GM12878 (cell line): ENCODE measurements at regions not wholly inside any gene's neighbourhood (a gene's known extent, or its start where the extent isn't known, plus 50 kb on each side); places are given as distances from the start of the nearest gene placed in this dataset.

Source experiments
- ATAC-seq: fragments of 200-7000 bp; cut with Tn5 transposase; 3 replicates; pipeline ENCODE4 v1.9.1; 2020; ENCODE audit warnings: mild to moderate bottlenecking, moderate library complexity
- BruUV-seq: library from RNA; stranded (reverse); fragments of 400-500 nt; replicated peaks from 2 replicates; lab custom pipeline; 2021; lab: Mats Ljungman, UMichigan
- CTCF ChIA-PET: fragments of 300-600 bp; sonication (Branson Sonifier 250); formaldehyde crosslinking; extraction: SDS; loops from one replicate; lab custom pipeline; 2021; ENCODE audit warnings: inconsistent platforms; lab: Yijun Ruan, JAX
- POLR2A ChIA-PET: fragments of 350-600 bp; formaldehyde crosslinking; extraction: SDS; loops from one replicate; lab custom pipeline; 2021; ENCODE audit warnings: inconsistent platforms; lab: Charles Lee
- RAD21 ChIA-PET: fragments of 300-600 bp; sonication (Branson Sonifier 250); formaldehyde crosslinking; loops from one replicate; lab custom pipeline; 2023; ENCODE audit warnings: antibody characterized with exemption; ENCODE audit not compliant: unreplicated experiment; lab: Charles Lee
- SMC1A ChIA-PET: fragments of 300-600 bp; sonication (Branson Sonifier 250); formaldehyde crosslinking; loops from one replicate; lab custom pipeline; 2023; ENCODE audit not compliant: unreplicated experiment, uncharacterized antibody; lab: Charles Lee
- DNase-seq: peaks from one replicate; pipeline ENCODE4 v3.0.0-alpha.2; 2011; ENCODE audit warnings: low read depth, low spot score
- FAIRE-seq: peaks from 3 replicates; lab custom pipeline; 2011; peaks lifted over from hg19 to GRCh38; lab: Jason Lieb, UNC
- H2AFZ ChIP-seq: 2 replicates; pipeline ENCODE4 v1.6.0; 2011; ENCODE audit warnings: low read depth, low read length, control low read depth; ENCODE audit not compliant: control insufficient read depth
- H3K27ac ChIP-seq: 2 replicates; pipeline ENCODE4 v1.5.1; 2011; ENCODE audit warnings: control low read depth; ENCODE audit not compliant: control insufficient read depth, insufficient read depth
- H3K27me3 ChIP-seq, 2 experiments: replicated peaks in 1 of 2; 2 replicates each; pipeline versions ENCODE4 v1.6.0 to v1.6.1; 2011; ENCODE audit warnings: low read length in 1 of 2; ENCODE audit not compliant: control insufficient read depth in 2 of 2, insufficient read depth in 2 of 2
- H3K36me3 ChIP-seq, 2 experiments: 2 replicates each; pipeline ENCODE4 v1.5.1; 2011; ENCODE audit warnings: low read length in 1 of 2; ENCODE audit not compliant: control insufficient read depth in 2 of 2, insufficient read depth in 2 of 2
- H3K4me1 ChIP-seq: 2 replicates; pipeline ENCODE4 v1.6.1; 2011; ENCODE audit warnings: mild to moderate bottlenecking, low read length, moderate library complexity, mixed read lengths; ENCODE audit not compliant: control insufficient read depth, insufficient read depth
- H3K4me2 ChIP-seq: 2 replicates; pipeline ENCODE4 v1.6.0; 2011; ENCODE audit warnings: control low read depth; ENCODE audit not compliant: control insufficient read depth, insufficient read depth
- H3K4me3 ChIP-seq: fragments of 200-600 bp; sonication (generic); 2 replicates; pipeline ENCODE4 v1.5.1; 2016
- H3K79me2 ChIP-seq: 2 replicates; pipeline ENCODE4 v1.6.0; 2011; ENCODE audit warnings: low read length; ENCODE audit not compliant: control insufficient read depth, insufficient read depth
- H3K9ac ChIP-seq: 2 replicates; pipeline ENCODE4 v1.8.0; 2011; ENCODE audit warnings: low read length, control low read depth, mixed read lengths; ENCODE audit not compliant: control insufficient read depth, insufficient read depth
- H3K9me3 ChIP-seq: replicated peaks from 3 replicates; pipeline ENCODE4 v1.5.1; 2011; ENCODE audit warnings: mild to moderate bottlenecking, low read length; ENCODE audit not compliant: control insufficient read depth, insufficient read depth
- H4K20me1 ChIP-seq: 2 replicates; pipeline ENCODE4 v1.6.0; 2011; ENCODE audit not compliant: control insufficient read depth, insufficient read depth
- ATF7 ChIP-seq: fragments of 450-650 bp; IDR thresholded peaks from 2 replicates; pipeline ENCODE4 v1.6.1; 2016; ENCODE audit warnings: low read depth, mild to moderate bottlenecking
- CBFB ChIP-seq: IDR thresholded peaks from 2 replicates; pipeline ENCODE4 v1.6.1; 2016; ENCODE audit warnings: antibody characterized with exemption, low read depth
- CHD2 ChIP-seq: IDR thresholded peaks from 2 replicates; pipeline ENCODE4 v1.6.1; 2011; ENCODE audit warnings: low read depth, low read length, improper control_type of control experiment, borderline replicate concordance
- DPF2 ChIP-seq: fragments of 450-650 bp; IDR thresholded peaks from 2 replicates; pipeline ENCODE4 v1.6.1; 2017; ENCODE audit warnings: mild to moderate bottlenecking
- EGR1 ChIP-seq, 2 experiments: IDR thresholded peaks; 1 replicate in 1 of 2; 2 replicates in 1 of 2; pipeline ENCODE4 v1.6.1; 2011 to 2012; ENCODE audit warnings: low read depth in 2 of 2, low read length in 2 of 2, borderline replicate concordance in 1 of 2, mild to moderate bottlenecking in 1 of 2, moderate library complexity in 1 of 2
- HDAC2 ChIP-seq: fragments of 200-600 bp; sonication (generic); IDR thresholded peaks from 2 replicates; pipeline ENCODE4 v1.6.1; 2017
- MEF2B ChIP-seq: fragments of 450-650 bp; IDR thresholded peaks from 2 replicates; pipeline ENCODE4 v1.6.1; 2018; ENCODE audit warnings: mild to moderate bottlenecking, moderate library complexity; ENCODE audit not compliant: partially characterized antibody, poor library complexity, severe bottlenecking
- MTA3 ChIP-seq: IDR thresholded peaks from 2 replicates; pipeline ENCODE4 v1.6.1; 2012; ENCODE audit warnings: low read length, inconsistent platforms, borderline replicate concordance
- MXI1 ChIP-seq: fragments of 150-350 bp; IDR thresholded peaks from 2 replicates; pipeline ENCODE4 v1.6.1; 2011; ENCODE audit warnings: low read depth, mild to moderate bottlenecking, inconsistent platforms, low read length, improper control_type of control experiment
- POLR2A ChIP-seq: IDR thresholded peaks from 2 replicates; pipeline ENCODE4 v1.6.1; 2011; ENCODE audit warnings: low read depth, mild to moderate bottlenecking, low read length
- RAD21 ChIP-seq: IDR thresholded peaks from 2 replicates; pipeline ENCODE4 v1.6.1; 2011; ENCODE audit warnings: mild to moderate bottlenecking, low read depth, low read length, moderate library complexity; ENCODE audit not compliant: insufficient read depth
- RAD51 ChIP-seq: fragments of 450-650 bp; IDR thresholded peaks from 2 replicates; pipeline ENCODE4 v1.6.1; 2016; ENCODE audit warnings: moderate library complexity, mild to moderate bottlenecking, inconsistent platforms
- REST ChIP-seq: IDR thresholded peaks from 2 replicates; pipeline ENCODE4 v1.6.1; 2012; ENCODE audit warnings: mild to moderate bottlenecking, low read depth, low read length
- SMAD1 ChIP-seq: fragments of 450-650 bp; IDR thresholded peaks from 2 replicates; pipeline ENCODE4 v1.6.1; 2018; ENCODE audit warnings: mild to moderate bottlenecking, low read depth; ENCODE audit not compliant: partially characterized antibody
- TAF1 ChIP-seq: IDR thresholded peaks from 2 replicates; pipeline ENCODE4 v1.6.1; 2011; ENCODE audit warnings: mild to moderate bottlenecking, low read depth, low read length, borderline replicate concordance
- TCF12 ChIP-seq: IDR thresholded peaks from 2 replicates; pipeline ENCODE4 v1.6.1; 2011; ENCODE audit warnings: low read depth, mild to moderate bottlenecking, low read length
- ZNF207 ChIP-seq: fragments of 450-650 bp; IDR thresholded peaks from 2 replicates; pipeline ENCODE4 v1.6.1; 2014; ENCODE audit warnings: antibody characterized with exemption, mild to moderate bottlenecking, borderline replicate concordance
- ZNF274 ChIP-seq: IDR thresholded peaks from one replicate; pipeline ENCODE4 v1.8.0; 2011; ENCODE audit not compliant: insufficient read length, insufficient read depth
- in situ Hi-C: fragments of 300-500 bp; cut with MboI; formaldehyde crosslinking; loops from 9 replicates; pipeline ENCODE4 v1.14.3; 2018; ENCODE audit warnings: mixed read lengths
- intact Hi-C: fragments of 100-400 bp; cut with micrococcal nuclease; formaldehyde crosslinking; loops from one replicate; pipeline ENCODE4 v1.14.2; 2022; ENCODE audit not compliant: unreplicated experiment
- TF ChIP-seq, protein P1 (sequence below): fragments of 150-350 bp; IDR thresholded peaks from 2 replicates; pipeline ENCODE4 v1.6.1; 2016; ENCODE audit warnings: low read depth, low read length

DNA sequence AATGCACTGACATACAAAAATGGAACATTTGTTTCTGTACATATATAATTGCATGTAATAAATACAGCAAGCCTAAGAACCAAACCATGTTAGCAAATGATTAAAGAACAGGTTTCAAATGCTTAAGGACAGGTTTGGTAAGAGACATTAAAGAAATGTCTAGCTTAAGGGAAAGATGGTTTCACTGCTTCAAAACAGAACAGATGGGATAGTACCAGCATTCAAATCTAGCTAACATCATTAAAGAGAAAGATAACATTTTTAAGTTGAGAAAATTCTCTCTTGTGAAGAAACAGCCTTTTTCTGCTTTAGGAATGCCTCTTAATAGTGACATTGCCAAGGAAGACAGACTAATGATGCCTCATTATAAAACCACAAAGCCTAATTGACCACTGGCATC is 52.5 kb upstream of the DOCK9 start:
- Histone ChIP-seq H3K27me3 (no peaks in the 10 kb centered on the region), H4K20me1 (no peaks in the 10 kb centered on the region), H3K9ac (no peak overlapping the region), H3K4me1 (no peaks in the 10 kb centered on the region), H2AFZ (no peak overlapping the region), H3K79me2 (no peaks in the 10 kb centered on the region), H3K4me3 (no peak overlapping the region), H3K9me3 (peaks cover 3% of the 10 kb centered on the region; the same call in 2 of the 3 replicates), H3K36me3 (no peaks in the 10 kb centered on the region)
- DNase-seq = no peak
- ChIA-PET CTCF (interaction anchor here (1.1 kb wide), 1 partner anchor 13 kb away, joined by 4 read pairs; no protein-coding TSS in a partner anchor), SMC1A (no interaction called here), POLR2A (no interaction called here)
- ATAC-seq = no peak
- no peak for FAIRE-seq
- intact Hi-C loops = loop anchor here (5.0 kb wide), 2 partner anchors 163 to 237 kb away; no protein-coding TSS in a partner anchor
- in situ Hi-C loops = no loop called here
- TF ChIP-seq EGR1 (IDR thresholded peaks at IDR 0.05; ENCODE audit: borderline replicate concordance in 1 of 2, low read depth in 2 of 2, low read length in 2 of 2) = no peak
- TF ChIP-seq ATF7 = no peak
- no peak for TF ChIP-seq CHD2
- TF ChIP-seq REST = no peak
- no peak for TF ChIP-seq RAD51
- TF ChIP-seq TCF12 = no peak
- no peak for TF ChIP-seq POLR2A
- no peak for TF ChIP-seq TAF1
- no peak for TF ChIP-seq CBFB
- no peak for TF ChIP-seq RAD21
- TF ChIP-seq, protein P1, sequence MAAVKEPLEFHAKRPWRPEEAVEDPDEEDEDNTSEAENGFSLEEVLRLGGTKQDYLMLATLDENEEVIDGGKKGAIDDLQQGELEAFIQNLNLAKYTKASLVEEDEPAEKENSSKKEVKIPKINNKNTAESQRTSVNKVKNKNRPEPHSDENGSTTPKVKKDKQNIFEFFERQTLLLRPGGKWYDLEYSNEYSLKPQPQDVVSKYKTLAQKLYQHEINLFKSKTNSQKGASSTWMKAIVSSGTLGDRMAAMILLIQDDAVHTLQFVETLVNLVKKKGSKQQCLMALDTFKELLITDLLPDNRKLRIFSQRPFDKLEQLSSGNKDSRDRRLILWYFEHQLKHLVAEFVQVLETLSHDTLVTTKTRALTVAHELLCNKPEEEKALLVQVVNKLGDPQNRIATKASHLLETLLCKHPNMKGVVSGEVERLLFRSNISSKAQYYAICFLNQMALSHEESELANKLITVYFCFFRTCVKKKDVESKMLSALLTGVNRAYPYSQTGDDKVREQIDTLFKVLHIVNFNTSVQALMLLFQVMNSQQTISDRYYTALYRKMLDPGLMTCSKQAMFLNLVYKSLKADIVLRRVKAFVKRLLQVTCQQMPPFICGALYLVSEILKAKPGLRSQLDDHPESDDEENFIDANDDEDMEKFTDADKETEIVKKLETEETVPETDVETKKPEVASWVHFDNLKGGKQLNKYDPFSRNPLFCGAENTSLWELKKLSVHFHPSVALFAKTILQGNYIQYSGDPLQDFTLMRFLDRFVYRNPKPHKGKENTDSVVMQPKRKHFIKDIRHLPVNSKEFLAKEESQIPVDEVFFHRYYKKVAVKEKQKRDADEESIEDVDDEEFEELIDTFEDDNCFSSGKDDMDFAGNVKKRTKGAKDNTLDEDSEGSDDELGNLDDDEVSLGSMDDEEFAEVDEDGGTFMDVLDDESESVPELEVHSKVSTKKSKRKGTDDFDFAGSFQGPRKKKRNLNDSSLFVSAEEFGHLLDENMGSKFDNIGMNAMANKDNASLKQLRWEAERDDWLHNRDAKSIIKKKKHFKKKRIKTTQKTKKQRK = no peak
- no peak for TF ChIP-seq ZNF207
- no peak for TF ChIP-seq SMAD1
- TF ChIP-seq DPF2 = no peak
- no peak for TF ChIP-seq MEF2B
- TF ChIP-seq MXI1 = no peak
- no peak for TF ChIP-seq HDAC2
- no peak for TF ChIP-seq ZNF274
- no peak for TF ChIP-seq MTA3
- TF ChIP-seq, all 136 proteins: peak for 0
- RAD21 ChIA-PET = no interaction called here
- no TSS peak for BruUV-seq
- Histone ChIP-seq H3K4me2 (no peak overlapping the region), H3K27ac (no peak overlapping the region)
